A549 (cell line): ENCODE measurements at regions not wholly inside any gene's neighbourhood (a gene's known extent, or its start where the extent isn't known, plus 50 kb on each side); places are given as distances from the start of the nearest gene placed in this dataset.

ENCODE experiments used
- MAX ChIP-seq: IDR thresholded peaks from 2 replicates; pipeline ENCODE4 v1.6.1; 2012
- POLR2A ChIP-seq: IDR thresholded peaks from 2 replicates; pipeline ENCODE4 v1.6.1; 2012; ENCODE audit warnings: mild to moderate bottlenecking, low read length
- TP53 ChIP-seq: fragments of 250-450 bp; sonication (Bioruptor Pico); IDR thresholded peaks from 2 replicates; pipeline ENCODE4 v1.5.0; 2021; ENCODE audit warnings: mild to moderate bottlenecking, moderate library complexity

GRCh38 chr6:14194976-14195375 lies 77.4 kb downstream of the CD83 start:
- TF ChIP-seq POLR2A: no peak
- no peak for TF ChIP-seq MAX
- TF ChIP-seq TP53: no peak
